HG03558 (cell line): ENCODE measurements at regions not wholly inside any gene's neighbourhood (a gene's known extent, or its start where the extent isn't known, plus 50 kb on each side); places are given as distances from the start of the nearest gene placed in this dataset.
"Not testable (repeated sequence)": the region's sequence is repeated elsewhere in the genome, so short reads cannot be mapped to it uniquely, and the experiment has no call there.

Experiments
- ATAC-seq: cut with Tn5 transposase; IDR thresholded peaks from one replicate; pipeline ENCODE4 v1.9.1; 2021; ENCODE audit warnings: moderate number of reproducible peaks; ENCODE audit not compliant: unreplicated experiment; ENCODE audit errors: extremely low read depth

DNA sequence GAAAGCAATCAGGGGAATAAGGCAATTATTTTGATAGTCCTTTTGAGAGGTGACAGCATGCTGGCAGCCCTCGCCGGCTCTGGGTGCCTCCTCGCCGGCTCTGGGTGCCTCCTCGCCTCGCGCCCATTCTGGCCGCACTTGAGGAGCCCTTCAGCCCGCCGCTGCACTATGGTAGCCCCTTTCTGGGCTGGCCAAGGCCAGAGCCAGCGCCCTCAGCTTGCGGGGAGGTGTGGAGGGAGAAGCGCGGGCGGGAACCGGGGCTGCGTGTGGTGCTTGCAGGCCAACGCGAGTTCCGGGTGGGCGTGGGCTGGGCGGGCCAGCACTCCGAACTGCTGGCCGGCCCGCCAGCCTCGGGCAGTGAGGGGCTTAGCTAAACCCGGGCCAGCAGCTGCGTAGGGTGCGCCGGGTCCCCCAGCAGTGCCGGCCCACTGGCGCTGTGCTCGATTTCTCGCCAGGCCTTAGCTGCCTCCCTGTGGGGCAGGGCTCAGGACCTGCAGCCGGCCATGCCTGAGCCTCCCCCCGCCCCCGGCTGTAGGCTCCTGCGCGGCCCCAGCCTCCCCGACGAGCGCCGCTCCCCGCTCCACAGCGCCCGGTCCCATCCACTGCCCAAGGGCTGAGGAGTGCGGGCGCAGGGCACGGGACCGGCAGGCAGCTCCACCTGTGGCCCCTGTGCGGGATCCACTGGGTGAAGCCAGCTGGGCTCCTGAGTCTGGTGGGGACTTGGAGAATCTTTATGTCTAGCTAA lies 193.5 kb downstream of the ADCYAP1 start:
- ATAC-seq: not testable (repeated sequence)

DNA sequence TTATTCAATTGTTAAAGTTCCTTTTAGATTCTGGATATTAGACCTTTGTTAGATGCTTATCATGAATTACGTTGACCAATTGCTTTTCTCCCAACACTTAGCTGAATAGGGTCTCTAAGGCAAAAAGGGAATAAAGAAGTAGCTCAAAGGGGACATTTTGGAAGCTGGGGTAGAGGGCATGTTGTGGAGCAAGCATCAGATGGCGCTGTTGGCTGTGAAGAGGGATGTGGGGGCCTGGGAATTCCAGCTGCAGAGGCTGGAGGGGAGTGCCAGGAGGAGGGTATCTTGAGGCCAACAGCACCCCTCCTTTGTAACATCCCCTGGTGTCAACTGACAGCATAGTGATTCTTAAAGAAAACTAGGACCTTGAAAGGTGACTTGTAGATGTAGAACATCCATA lies 198.2 kb downstream of the ADCYAP1 start:
- ATAC-seq: no peak

- no peak for ATAC-seq
Measured at GRCh38 chr18:1103537-1103936, 198.9 kb downstream of the ADCYAP1 start.

DNA sequence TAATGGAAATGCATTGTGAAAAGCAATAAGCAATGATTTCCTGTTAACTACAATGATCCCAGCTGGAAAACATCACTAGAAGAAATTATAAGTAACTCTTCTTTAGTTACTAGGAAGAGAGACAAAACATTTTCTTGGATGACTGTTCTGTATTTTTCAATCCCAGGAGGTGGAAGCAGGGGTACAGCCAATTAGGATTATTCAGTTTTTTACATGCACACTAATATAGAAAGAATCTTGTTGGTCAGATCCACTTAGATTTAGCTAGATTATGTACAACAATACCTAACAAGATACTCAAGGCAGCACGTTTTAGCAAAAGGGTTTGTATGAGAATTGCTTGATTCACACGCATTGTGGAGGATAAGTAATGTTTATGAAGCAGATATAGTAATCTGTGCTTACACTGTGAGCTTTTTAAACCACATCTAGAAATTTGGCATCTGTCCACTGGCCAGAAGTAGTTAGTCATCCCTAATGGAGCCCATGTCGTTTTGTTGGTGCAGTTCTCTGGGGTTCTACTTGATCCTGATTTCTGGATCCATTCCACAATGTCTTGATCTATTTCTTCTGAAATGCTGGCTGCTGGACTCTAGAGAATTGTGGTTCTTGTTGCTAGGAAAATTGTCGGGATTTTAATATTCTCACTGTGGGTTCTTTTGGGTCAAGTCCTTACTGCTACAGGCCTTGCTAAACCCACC lies 199.7 kb downstream of the ADCYAP1 start:
- no peak for ATAC-seq

DNA sequence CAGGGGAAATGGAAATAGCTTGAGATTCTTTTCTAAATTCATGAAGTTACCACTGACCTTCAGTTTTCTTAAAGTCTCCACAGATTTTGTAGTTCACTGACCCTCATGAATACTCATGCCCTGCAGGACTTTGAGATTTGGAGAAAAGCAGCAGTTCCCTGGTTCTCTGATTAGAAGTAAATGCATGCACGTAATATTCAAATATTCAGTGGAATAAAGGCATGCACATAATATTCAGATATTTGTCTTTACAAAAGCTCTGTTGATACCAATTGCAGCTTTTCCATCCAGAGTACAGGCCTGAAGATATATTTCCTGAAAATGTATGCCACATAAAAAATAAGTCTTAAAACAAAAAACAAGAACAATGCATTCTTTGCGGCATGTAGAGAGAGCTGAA lies 219.8 kb downstream of the ADCYAP1 start:
- no peak for ATAC-seq

- no peak for ATAC-seq
Measured at GRCh38 chr18:1133541-1133940, 228.9 kb downstream of the ADCYAP1 start.

- no peak for ATAC-seq
Measured at GRCh38 chr18:1147730-1148129, 243.1 kb downstream of the ADCYAP1 start.

DNA sequence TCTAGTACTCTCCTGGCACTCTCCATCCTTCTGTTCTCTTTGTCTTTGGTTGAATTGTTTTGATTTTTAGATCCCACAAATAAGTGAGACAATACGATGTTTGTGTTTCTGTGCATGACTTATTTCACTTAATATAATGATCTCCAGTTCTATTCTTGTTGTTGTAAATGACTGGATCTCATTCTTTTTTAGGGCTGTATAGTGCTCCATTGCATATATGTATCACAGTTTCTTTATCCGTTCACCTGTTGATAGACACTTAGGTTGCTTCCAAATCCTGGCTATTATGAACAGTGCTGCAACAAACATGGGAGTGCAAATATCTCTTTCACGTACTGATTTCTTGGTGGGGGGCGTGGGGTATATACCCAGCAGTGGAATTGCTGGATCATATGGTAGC lies 245.0 kb downstream of the ADCYAP1 start:
- ATAC-seq: no peak

DNA sequence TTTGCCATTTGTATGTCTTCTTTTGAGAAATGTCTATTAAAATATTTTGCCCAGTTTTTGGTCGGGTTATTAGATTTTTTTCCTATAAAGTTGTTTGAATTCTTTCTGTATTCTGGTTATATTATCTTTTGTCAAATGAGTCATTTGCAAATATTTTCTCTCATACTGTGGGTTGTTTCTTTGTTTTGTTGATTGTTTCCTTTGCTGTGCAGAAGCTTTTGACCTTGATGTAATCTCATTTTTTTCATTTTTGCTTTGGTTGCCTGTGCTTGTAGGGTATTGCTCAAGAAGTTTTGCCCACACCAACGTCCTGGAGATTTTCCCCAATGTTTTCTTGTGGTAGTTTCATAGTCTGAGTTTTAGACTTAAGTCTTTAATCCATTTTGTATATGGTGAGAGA lies 245.7 kb downstream of the ADCYAP1 start:
- ATAC-seq: no peak

DNA sequence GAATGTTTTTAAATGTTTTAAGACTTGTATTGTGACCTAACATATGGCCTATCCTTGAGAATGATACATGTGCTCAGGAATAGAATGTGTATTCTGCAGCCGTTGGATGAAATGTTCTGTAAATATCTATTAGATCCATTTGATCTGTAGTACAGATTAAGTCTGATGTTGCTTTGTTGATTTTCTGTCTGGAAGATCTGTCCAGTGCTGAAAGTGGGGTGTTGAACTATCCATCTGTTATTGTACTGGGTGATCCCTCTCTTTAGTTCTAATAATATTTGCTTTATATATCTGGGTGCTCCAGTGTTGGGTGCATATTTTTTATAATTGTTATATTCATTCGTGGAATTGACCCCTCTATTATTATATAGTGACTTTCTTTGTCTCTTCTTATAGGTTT lies 248.3 kb downstream of the ADCYAP1 start:
- ATAC-seq: not testable (repeated sequence)

- no peak for ATAC-seq
Measured at GRCh38 chr18:1173593-1173992, 268.9 kb downstream of the ADCYAP1 start.

DNA sequence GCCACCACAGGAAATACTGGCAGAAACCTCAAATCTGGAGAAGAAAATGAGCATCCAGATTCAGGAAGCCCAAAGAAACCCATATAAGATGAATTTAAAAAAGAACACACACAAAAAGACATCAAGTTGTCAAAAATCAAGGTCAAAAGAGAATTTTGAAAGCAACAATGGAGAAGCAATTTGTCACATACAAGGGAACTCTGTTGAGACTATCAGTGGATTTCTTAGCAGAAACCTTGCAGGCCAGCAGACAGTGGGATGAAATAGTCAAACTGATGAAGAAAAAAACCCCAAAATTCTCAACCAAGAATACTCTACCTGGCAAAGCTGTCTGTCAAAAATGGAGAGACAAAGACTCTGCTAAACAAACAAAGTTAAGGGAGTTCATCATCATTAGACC lies 272.6 kb downstream of the ADCYAP1 start:
- no peak for ATAC-seq

- no peak for ATAC-seq
Measured at GRCh38 chr18:1191341-1191740, 286.7 kb downstream of the ADCYAP1 start.

GRCh38 chr18:1213126-1213525 lies 308.5 kb downstream of the ADCYAP1 start:
- ATAC-seq: no peak

- ATAC-seq: no peak
Measured at GRCh38 chr18:1222880-1223279, 318.2 kb downstream of the ADCYAP1 start.

GRCh38 chr18:1227025-1227424 lies 322.4 kb downstream of the ADCYAP1 start:
- ATAC-seq: no peak

GRCh38 chr18:1229634-1230033 lies 325.0 kb downstream of the ADCYAP1 start:
- ATAC-seq: no peak

- ATAC-seq: no peak
Measured at GRCh38 chr18:1232867-1233266, 328.2 kb downstream of the ADCYAP1 start.

DNA sequence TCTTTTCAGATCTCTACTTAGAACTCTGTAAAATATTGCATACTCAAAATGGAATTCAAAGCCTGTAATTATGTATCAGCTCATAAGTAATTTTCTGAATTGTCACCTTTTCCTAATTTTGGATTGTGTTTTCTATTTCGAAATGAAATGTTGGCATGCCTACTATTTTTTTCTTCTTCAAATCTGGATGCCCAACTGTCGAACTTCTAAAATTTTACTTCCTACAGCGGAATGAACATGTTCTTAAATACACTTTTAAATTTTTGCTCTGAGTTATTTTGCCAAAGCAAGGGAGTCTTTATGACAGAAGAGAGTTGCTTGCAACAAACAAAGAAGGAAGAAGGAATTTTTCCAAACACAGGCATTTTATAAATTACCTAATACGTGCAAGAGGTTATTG lies 336.0 kb downstream of the ADCYAP1 start:
- no peak for ATAC-seq

- ATAC-seq: no peak
Measured at GRCh38 chr18:1244397-1245122, 339.9 kb downstream of the ADCYAP1 start.

GRCh38 chr18:1246827-1247226 lies 342.2 kb downstream of the ADCYAP1 start:
- ATAC-seq: no peak
